SK-N-SH (cell line): ENCODE measurements at regions not wholly inside any gene's neighbourhood (a gene's known extent, or its start where the extent isn't known, plus 50 kb on each side); places are given as distances from the start of the nearest gene placed in this dataset.

Experiments
- CTCF ChIA-PET: fragments of 300-600, 350-600 bp; formaldehyde crosslinking; extraction: SDS; loops from one replicate; lab custom pipeline; 2021; lab: Yijun Ruan, JAX
- POLR2A ChIA-PET: fragments of 350-600 bp; sonication (Branson Sonifier 250); formaldehyde crosslinking; extraction: SDS; loops from one replicate; lab custom pipeline; 2020; ENCODE audit warnings: antibody characterized with exemption, inconsistent platforms; lab: Yijun Ruan, JAX
- DNase-seq: peaks from one replicate; pipeline ENCODE4 v3.0.0; 2012
- H2AFZ ChIP-seq: fragments of 200-600 bp; sonication (generic); 2 replicates; pipeline ENCODE4 v1.8.1; 2016; ENCODE audit warnings: antibody characterized with exemption, mild to moderate bottlenecking, low read depth
- H3F3A ChIP-seq: fragments of 200-600 bp; sonication (generic); replicated peaks from 2 replicates; pipeline ENCODE3; 2016; ENCODE audit warnings: antibody characterized with exemption, mild to moderate bottlenecking; ENCODE audit not compliant: insufficient read depth
- H3K27ac ChIP-seq, 2 experiments: fragments of 200-500 bp in 1 of 2; fragments of 200-600 bp in 1 of 2; sonication (Bioruptor generic) in 1 of 2; sonication (generic), shearing (Covaris generic) in 1 of 2; 2 replicates each; pipeline versions ENCODE4 v1.5.1 to v1.6.1; 2014 to 2016; ENCODE audit warnings: low read depth in 2 of 2, inconsistent platforms in 1 of 2, low read length in 1 of 2, mild to moderate bottlenecking in 1 of 2, mixed read lengths in 1 of 2
- H3K27me3 ChIP-seq: fragments of 200-600 bp; sonication (generic), shearing (Covaris generic); 2 replicates; pipeline ENCODE4 v1.6.1; 2016; ENCODE audit warnings: mixed run types; ENCODE audit not compliant: insufficient read depth
- H3K36me3 ChIP-seq, 2 experiments: fragments of 200-500 bp in 1 of 2; fragments of 200-600 bp in 1 of 2; sonication (Bioruptor generic) in 1 of 2; sonication (generic) in 1 of 2; replicated peaks in 1 of 2; 2 replicates each; pipeline versions ENCODE3 to v1.5.1; 2014 to 2016; ENCODE audit warnings: low read length in 1 of 2, mild to moderate bottlenecking in 1 of 2; ENCODE audit not compliant: insufficient read depth in 2 of 2, control insufficient read depth in 1 of 2
- H3K4me1 ChIP-seq, 2 experiments: fragments of 200-500 bp in 1 of 2; fragments of 200-600 bp in 1 of 2; sonication (Bioruptor generic) in 1 of 2; sonication (generic), shearing (Covaris generic) in 1 of 2; 2 replicates each; pipeline versions ENCODE4 v1.5.1 to v1.6.1; 2014 to 2016; ENCODE audit warnings: low read depth in 1 of 2, low read length in 1 of 2, mixed run types in 1 of 2; ENCODE audit not compliant: insufficient read depth in 2 of 2, control insufficient read depth in 1 of 2
- H3K4me2 ChIP-seq: fragments of 200-600 bp; sonication (generic), shearing (Covaris generic); 2 replicates; pipeline ENCODE4 v1.6.1; 2017; ENCODE audit warnings: mixed run types
- H3K4me3 ChIP-seq, 2 experiments: fragments of 200-500 bp in 1 of 2; fragments of 200-600 bp in 1 of 2; sonication (Bioruptor generic) in 1 of 2; sonication (generic), shearing (Covaris generic) in 1 of 2; 2 replicates each; pipeline versions ENCODE4 v1.5.1 to v1.8.1; 2014 to 2016; ENCODE audit warnings: low read depth in 2 of 2, inconsistent platforms in 1 of 2, low read length in 1 of 2, mild to moderate bottlenecking in 1 of 2, mixed read lengths in 1 of 2, moderate library complexity in 1 of 2
- H3K79me2 ChIP-seq: fragments of 200-600 bp; sonication (generic); 2 replicates; pipeline ENCODE4 v1.8.1; 2017; ENCODE audit warnings: mild to moderate bottlenecking; ENCODE audit not compliant: insufficient read depth
- H3K9ac ChIP-seq: fragments of 200-600 bp; sonication (generic); 2 replicates; pipeline ENCODE4 v1.6.1; 2017; ENCODE audit warnings: mixed run types
- H3K9me2 ChIP-seq: fragments of 200-600 bp; sonication (generic); 2 replicates; pipeline ENCODE4 v1.6.1; 2017; ENCODE audit warnings: mixed run types
- H3K9me3 ChIP-seq: fragments of 200-600 bp; sonication (generic); 2 replicates; pipeline ENCODE4 v1.6.1; 2017; ENCODE audit warnings: mixed run types, mild to moderate bottlenecking, moderate library complexity
- H4K20me1 ChIP-seq: fragments of 200-600 bp; sonication (generic); 2 replicates; pipeline ENCODE4 v1.6.1; 2017; ENCODE audit warnings: mild to moderate bottlenecking, mixed run types; ENCODE audit not compliant: insufficient read depth
- ELF1 ChIP-seq: IDR thresholded peaks from 2 replicates; pipeline ENCODE4 v1.4.0; 2012
- EP300 ChIP-seq, 2 experiments: IDR thresholded peaks; 2 replicates each; pipeline versions ENCODE4 v1.4.0 to v1.6.1; 2012; ENCODE audit warnings: borderline replicate concordance in 1 of 2, low read depth in 1 of 2, low read length in 1 of 2
- FOXJ3 ChIP-seq: sonication (generic); formaldehyde crosslinking; IDR thresholded peaks from 2 replicates; pipeline ENCODE4 v1.5.1; 2020; ENCODE audit warnings: mild to moderate bottlenecking, missing genetic modification reagents
- GABPA ChIP-seq: IDR thresholded peaks from 2 replicates; pipeline ENCODE4 v1.4.0; 2012; ENCODE audit warnings: low read depth, mild to moderate bottlenecking
- MXI1 ChIP-seq: IDR thresholded peaks from 2 replicates; pipeline ENCODE4 v1.6.1; 2012; ENCODE audit warnings: mild to moderate bottlenecking, low read depth, low read length, improper control_type of control experiment
- POLR2AphosphoS5 ChIP-seq: IDR thresholded peaks from 2 replicates; pipeline ENCODE4 v1.6.1; 2012; ENCODE audit warnings: low read depth, low read length
- RAD21 ChIP-seq: IDR thresholded peaks from 2 replicates; pipeline ENCODE4 v1.6.1; 2012; ENCODE audit warnings: mild to moderate bottlenecking, low read length
- SMC3 ChIP-seq: IDR thresholded peaks from 2 replicates; pipeline ENCODE4 v1.6.1; 2012; ENCODE audit warnings: low read depth, low read length, improper control_type of control experiment
- TAF1 ChIP-seq: IDR thresholded peaks from 2 replicates; pipeline ENCODE4 v1.6.1; 2012; ENCODE audit warnings: low read depth, mild to moderate bottlenecking, low read length, moderate library complexity, borderline replicate concordance
- TCF12 ChIP-seq: IDR thresholded peaks from 2 replicates; pipeline ENCODE4 v1.4.0; 2012
- TEAD4 ChIP-seq: IDR thresholded peaks from 2 replicates; pipeline ENCODE4 v1.4.0; 2012; ENCODE audit warnings: mild to moderate bottlenecking, borderline replicate concordance; ENCODE audit not compliant: insufficient read depth
- WGBS: methylation state at CpG from one replicate; pipeline ENCODE4 v1.1.6; 2017; ENCODE audit warnings: low lambda C conversion rate; 5-methylcytosine and 5-hydroxymethylcytosine counted together
- TF ChIP-seq, protein P1 (sequence below): IDR thresholded peaks from 2 replicates; pipeline ENCODE4 v1.4.0; 2012; ENCODE audit warnings: low read depth, borderline replicate concordance

DNA sequence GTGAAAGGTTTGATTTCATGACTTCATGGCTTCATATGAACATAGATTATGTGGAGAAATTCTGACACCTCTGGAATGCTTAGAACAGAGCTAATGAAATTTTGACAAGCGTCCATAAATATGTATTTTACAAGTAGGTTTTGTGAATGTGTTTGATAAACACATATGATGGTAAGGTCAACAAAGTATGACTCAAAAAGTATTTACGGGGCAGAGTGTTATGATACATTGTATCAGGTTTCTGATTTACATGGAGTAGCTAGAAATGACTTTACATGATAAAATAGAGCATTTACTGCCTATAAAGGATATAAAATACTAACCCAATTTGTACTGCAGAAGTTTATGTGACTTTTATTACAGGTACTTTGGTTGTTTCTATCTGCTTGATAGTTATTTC, 206.3 kb downstream of the MDFIC start:
- no peak overlapping the region for H2AFZ ChIP-seq
- ChIA-PET CTCF (no interaction called here), POLR2A (no interaction called here)
- 0 out of 2 replicates have a peak, but pooled peaks cover 3% of the 10 kb centered on the region for H3K9me2 ChIP-seq
- H3K79me2 ChIP-seq: no peaks in the 10 kb centered on the region
- no peaks in the 10 kb centered on the region for H3K27me3 ChIP-seq
- H3K4me3 ChIP-seq: no peak overlapping the region
- DNase-seq: no peak
- H3K27ac ChIP-seq: no peak overlapping the region
- no peaks in the 10 kb centered on the region for H3K9me3 ChIP-seq
- no peak for TF ChIP-seq RAD21
- TF ChIP-seq GABPA: no peak
- TF ChIP-seq POLR2AphosphoS5: no peak
- H3K9ac ChIP-seq: no peak overlapping the region
- no peak overlapping the region for H3K4me2 ChIP-seq
- H3F3A ChIP-seq: no peaks in the 10 kb centered on the region
- no peaks in the 10 kb centered on the region for H4K20me1 ChIP-seq
- no peaks in the 10 kb centered on the region for H3K36me3 ChIP-seq
- no peaks in the 10 kb centered on the region for H3K4me1 ChIP-seq
- WGBS: under 1% methylated on average over 2 of the region's 2 CpGs

DNA sequence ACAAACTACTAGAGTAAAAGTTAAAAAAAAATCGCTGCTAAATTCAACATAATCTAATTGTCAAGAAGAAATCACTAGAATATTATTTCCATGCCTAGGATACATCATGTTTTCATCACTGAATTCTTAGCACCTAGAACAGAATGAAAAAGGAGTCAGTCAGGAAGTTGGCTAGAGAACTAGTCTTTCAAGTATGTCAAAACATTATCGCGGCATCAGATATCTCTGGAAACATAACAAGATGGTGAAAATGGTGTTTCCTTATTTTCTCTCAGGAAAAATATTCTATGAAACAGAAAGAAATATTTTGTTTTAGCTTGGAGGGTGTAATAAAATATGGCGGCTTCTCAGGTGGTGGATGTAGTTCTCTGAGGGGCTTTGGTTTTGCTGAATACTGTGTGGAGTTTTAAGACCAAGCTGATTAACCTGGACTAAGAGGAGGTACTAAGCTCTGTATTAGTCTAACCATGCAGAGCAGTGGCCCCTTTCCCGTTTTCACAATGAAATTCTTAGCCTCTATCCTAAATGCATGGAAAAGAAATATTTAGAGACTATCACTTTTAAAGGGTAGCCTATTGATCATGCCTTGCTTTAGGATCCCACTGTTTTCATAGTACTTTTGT, 205.6 kb downstream of the MDFIC start:
- TF ChIP-seq TAF1: no peak
- Histone ChIP-seq H3K79me2 (no peaks in the 10 kb centered on the region), H3K9me3 (no peaks in the 10 kb centered on the region), H4K20me1 (no peaks in the 10 kb centered on the region), H3K9me2 (0 out of 2 replicates have a peak, but pooled peaks cover 3% of the 10 kb centered on the region), H3K4me1 (no peaks in the 10 kb centered on the region), H2AFZ (no peak overlapping the region), H3K4me2 (no peak overlapping the region), H3K9ac (no peak overlapping the region), H3K27me3 (no peaks in the 10 kb centered on the region), H3F3A (no peaks in the 10 kb centered on the region), H3K4me3 (no peak overlapping the region), H3K27ac (no peak overlapping the region), H3K36me3 (no peaks in the 10 kb centered on the region)
- DNase-seq: no peak
- CTCF ChIA-PET: no interaction called here
- POLR2A ChIA-PET: no interaction called here
- WGBS: 27% methylated on average over 5 of the region's 5 CpGs

DNA sequence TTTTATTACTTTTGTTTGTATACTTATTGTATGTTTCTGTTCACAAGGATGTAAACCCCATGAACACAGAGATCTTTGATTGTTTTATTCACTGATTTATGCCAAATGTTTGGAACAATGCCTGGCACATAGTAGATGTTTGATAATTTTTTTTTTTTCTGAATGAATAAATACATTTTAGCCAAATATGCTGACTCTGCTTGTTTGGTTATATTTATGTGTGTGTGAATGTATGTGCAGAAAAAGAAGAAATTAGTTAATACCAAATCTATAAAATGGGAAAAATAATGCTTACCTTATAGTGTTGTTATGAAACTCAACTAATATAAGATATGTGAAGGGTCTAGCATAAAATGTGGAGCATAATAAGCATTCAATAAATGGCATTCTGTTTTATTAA, 203.9 kb downstream of the MDFIC start:
- CTCF ChIA-PET: no interaction called here
- Histone ChIP-seq H3K27me3 (no peaks in the 10 kb centered on the region), H3K4me3 (no peak overlapping the region), H3K9ac (no peak overlapping the region), H4K20me1 (no peaks in the 10 kb centered on the region), H3K9me2 (0 out of 2 replicates have a peak, but pooled peaks cover 3% of the 10 kb centered on the region), H3K27ac (no peak overlapping the region), H3K4me2 (no peak overlapping the region), H3K36me3 (no peaks in the 10 kb centered on the region), H3K79me2 (no peaks in the 10 kb centered on the region), H3K4me1 (no peaks in the 10 kb centered on the region), H3K9me3 (no peaks in the 10 kb centered on the region), H2AFZ (no peak overlapping the region), H3F3A (no peaks in the 10 kb centered on the region)
- no peak for DNase-seq
- TF ChIP-seq FOXJ3 (CRISPR knock-in tag) (no peak), EP300 (IDR thresholded peaks at IDR 0.05; ENCODE audit: borderline replicate concordance in 1 of 2, low read depth in 1 of 2, low read length in 1 of 2) (no peak), MXI1 (no peak), RAD21 (no peak), ELF1 (no peak), SMC3 (no peak), TEAD4 (no peak), TCF12 (no peak)
- TF ChIP-seq, protein P1, sequence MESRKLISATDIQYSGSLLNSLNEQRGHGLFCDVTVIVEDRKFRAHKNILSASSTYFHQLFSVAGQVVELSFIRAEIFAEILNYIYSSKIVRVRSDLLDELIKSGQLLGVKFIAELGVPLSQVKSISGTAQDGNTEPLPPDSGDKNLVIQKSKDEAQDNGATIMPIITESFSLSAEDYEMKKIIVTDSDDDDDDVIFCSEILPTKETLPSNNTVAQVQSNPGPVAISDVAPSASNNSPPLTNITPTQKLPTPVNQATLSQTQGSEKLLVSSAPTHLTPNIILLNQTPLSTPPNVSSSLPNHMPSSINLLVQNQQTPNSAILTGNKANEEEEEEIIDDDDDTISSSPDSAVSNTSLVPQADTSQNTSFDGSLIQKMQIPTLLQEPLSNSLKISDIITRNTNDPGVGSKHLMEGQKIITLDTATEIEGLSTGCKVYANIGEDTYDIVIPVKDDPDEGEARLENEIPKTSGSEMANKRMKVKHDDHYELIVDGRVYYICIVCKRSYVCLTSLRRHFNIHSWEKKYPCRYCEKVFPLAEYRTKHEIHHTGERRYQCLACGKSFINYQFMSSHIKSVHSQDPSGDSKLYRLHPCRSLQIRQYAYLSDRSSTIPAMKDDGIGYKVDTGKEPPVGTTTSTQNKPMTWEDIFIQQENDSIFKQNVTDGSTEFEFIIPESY: no peak
- POLR2A ChIA-PET: no interaction called here
